H1 (cell line): ENCODE measurements at regions not wholly inside any gene's neighbourhood (a gene's known extent, or its start where the extent isn't known, plus 50 kb on each side); places are given as distances from the start of the nearest gene placed in this dataset.

Experiments used
- ASH2L ChIP-seq: fragments of 200-600, 300-600 bp; sonication (generic); IDR thresholded peaks from one replicate; pipeline ENCODE4 v1.7.1; 2017; ENCODE audit warnings: low read length
- CTBP2 ChIP-seq: IDR thresholded peaks from 2 replicates; pipeline ENCODE4 v1.7.0; 2011; ENCODE audit warnings: borderline replicate concordance, mild to moderate bottlenecking, moderate library complexity, mixed read lengths, low read length; ENCODE audit not compliant: insufficient read depth, insufficient read length
- GABPA ChIP-seq: IDR thresholded peaks from 2 replicates; pipeline ENCODE4 v1.6.1; 2011; ENCODE audit warnings: mild to moderate bottlenecking, low read length, moderate library complexity, borderline replicate concordance; ENCODE audit not compliant: insufficient read depth
- TF ChIP-seq, protein P1 (sequence below): fragments of 300-600 bp; sonication (generic); IDR thresholded peaks from 2 replicates; pipeline ENCODE4 v1.7.1; 2012; ENCODE audit warnings: low read length, moderate library complexity, mild to moderate bottlenecking, inconsistent platforms; ENCODE audit not compliant: insufficient replicate concordance

DNA sequence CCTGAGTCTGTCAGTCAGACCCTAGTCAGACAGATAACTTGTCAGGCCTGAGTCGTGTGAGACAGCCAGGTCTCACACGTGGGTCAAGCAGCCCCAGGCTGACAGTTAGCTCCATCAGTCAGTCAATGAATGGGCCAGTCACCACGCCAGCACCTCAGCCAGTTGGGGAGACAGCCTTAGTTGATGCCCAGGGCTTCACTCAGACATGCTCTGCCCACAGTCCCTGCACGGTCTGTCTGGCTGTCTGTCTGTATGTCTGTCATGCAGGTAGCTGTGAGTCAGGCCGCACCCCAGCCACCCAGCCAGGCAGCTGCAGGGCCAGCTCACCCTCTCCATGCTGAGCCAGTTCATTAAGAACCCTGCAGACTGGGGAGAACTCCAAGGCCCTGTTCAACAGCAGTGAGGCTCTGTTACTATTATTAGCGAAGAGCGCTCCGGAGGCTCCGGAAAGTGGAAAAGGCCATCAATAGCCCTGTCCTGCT is 141.1 kb upstream of the PCBD1 start (continued):
- TF ChIP-seq, protein P1, sequence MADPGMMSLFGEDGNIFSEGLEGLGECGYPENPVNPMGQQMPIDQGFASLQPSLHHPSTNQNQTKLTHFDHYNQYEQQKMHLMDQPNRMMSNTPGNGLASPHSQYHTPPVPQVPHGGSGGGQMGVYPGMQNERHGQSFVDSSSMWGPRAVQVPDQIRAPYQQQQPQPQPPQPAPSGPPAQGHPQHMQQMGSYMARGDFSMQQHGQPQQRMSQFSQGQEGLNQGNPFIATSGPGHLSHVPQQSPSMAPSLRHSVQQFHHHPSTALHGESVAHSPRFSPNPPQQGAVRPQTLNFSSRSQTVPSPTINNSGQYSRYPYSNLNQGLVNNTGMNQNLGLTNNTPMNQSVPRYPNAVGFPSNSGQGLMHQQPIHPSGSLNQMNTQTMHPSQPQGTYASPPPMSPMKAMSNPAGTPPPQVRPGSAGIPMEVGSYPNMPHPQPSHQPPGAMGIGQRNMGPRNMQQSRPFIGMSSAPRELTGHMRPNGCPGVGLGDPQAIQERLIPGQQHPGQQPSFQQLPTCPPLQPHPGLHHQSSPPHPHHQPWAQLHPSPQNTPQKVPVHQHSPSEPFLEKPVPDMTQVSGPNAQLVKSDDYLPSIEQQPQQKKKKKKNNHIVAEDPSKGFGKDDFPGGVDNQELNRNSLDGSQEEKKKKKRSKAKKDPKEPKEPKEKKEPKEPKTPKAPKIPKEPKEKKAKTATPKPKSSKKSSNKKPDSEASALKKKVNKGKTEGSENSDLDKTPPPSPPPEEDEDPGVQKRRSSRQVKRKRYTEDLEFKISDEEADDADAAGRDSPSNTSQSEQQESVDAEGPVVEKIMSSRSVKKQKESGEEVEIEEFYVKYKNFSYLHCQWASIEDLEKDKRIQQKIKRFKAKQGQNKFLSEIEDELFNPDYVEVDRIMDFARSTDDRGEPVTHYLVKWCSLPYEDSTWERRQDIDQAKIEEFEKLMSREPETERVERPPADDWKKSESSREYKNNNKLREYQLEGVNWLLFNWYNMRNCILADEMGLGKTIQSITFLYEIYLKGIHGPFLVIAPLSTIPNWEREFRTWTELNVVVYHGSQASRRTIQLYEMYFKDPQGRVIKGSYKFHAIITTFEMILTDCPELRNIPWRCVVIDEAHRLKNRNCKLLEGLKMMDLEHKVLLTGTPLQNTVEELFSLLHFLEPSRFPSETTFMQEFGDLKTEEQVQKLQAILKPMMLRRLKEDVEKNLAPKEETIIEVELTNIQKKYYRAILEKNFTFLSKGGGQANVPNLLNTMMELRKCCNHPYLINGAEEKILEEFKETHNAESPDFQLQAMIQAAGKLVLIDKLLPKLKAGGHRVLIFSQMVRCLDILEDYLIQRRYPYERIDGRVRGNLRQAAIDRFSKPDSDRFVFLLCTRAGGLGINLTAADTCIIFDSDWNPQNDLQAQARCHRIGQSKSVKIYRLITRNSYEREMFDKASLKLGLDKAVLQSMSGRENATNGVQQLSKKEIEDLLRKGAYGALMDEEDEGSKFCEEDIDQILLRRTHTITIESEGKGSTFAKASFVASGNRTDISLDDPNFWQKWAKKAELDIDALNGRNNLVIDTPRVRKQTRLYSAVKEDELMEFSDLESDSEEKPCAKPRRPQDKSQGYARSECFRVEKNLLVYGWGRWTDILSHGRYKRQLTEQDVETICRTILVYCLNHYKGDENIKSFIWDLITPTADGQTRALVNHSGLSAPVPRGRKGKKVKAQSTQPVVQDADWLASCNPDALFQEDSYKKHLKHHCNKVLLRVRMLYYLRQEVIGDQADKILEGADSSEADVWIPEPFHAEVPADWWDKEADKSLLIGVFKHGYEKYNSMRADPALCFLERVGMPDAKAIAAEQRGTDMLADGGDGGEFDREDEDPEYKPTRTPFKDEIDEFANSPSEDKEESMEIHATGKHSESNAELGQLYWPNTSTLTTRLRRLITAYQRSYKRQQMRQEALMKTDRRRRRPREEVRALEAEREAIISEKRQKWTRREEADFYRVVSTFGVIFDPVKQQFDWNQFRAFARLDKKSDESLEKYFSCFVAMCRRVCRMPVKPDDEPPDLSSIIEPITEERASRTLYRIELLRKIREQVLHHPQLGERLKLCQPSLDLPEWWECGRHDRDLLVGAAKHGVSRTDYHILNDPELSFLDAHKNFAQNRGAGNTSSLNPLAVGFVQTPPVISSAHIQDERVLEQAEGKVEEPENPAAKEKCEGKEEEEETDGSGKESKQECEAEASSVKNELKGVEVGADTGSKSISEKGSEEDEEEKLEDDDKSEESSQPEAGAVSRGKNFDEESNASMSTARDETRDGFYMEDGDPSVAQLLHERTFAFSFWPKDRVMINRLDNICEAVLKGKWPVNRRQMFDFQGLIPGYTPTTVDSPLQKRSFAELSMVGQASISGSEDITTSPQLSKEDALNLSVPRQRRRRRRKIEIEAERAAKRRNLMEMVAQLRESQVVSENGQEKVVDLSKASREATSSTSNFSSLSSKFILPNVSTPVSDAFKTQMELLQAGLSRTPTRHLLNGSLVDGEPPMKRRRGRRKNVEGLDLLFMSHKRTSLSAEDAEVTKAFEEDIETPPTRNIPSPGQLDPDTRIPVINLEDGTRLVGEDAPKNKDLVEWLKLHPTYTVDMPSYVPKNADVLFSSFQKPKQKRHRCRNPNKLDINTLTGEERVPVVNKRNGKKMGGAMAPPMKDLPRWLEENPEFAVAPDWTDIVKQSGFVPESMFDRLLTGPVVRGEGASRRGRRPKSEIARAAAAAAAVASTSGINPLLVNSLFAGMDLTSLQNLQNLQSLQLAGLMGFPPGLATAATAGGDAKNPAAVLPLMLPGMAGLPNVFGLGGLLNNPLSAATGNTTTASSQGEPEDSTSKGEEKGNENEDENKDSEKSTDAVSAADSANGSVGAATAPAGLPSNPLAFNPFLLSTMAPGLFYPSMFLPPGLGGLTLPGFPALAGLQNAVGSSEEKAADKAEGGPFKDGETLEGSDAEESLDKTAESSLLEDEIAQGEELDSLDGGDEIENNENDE, result no peak
- TF ChIP-seq ASH2L (no peak), GABPA (no peak), CTBP2 (no peak)
